ENCODE measurements at regions not wholly inside any gene's neighbourhood (a gene's known extent, or its start where the extent isn't known, plus 50 kb on each side); places are given as distances from the start of the nearest gene placed in this dataset.

GRCh38 chr21:35953597-35953996 is 106.7 kb downstream of the SETD4 start (continued):
- TF ChIP-seq ZNF75D (CRISPR knock-in tag; IDR thresholded peaks at IDR 0.05; ENCODE audit: borderline replicate concordance) = no peak
- TF ChIP-seq ATF5 (CRISPR knock-in tag; IDR thresholded peaks at IDR 0.05; ENCODE audit: low read depth) = no peak
- TF ChIP-seq TRIM22 (IDR thresholded peaks at IDR 0.05) = no peak
- peak; percentile 63; the same call in 1 of the 2 replicates for TF ChIP-seq ZNF615 (CRISPR knock-in tag; IDR thresholded peaks at IDR 0.05; ENCODE audit: borderline replicate concordance)
- TF ChIP-seq FOXO4 (CRISPR knock-in tag; conservative IDR thresholded peaks at IDR 0.05) = no peak
- TF ChIP-seq ATF6 (CRISPR knock-in tag; conservative IDR thresholded peaks at IDR 0.05) = no peak
- TF ChIP-seq ZNF775 (CRISPR knock-in tag; IDR thresholded peaks at IDR 0.05; ENCODE audit: borderline replicate concordance) = no peak
- no peak for TF ChIP-seq ZNF10 (CRISPR knock-in tag; IDR thresholded peaks at IDR 0.05; ENCODE audit: borderline replicate concordance, low read depth)
- no peak for TF ChIP-seq ZNF773 (CRISPR knock-in tag; IDR thresholded peaks at IDR 0.05; ENCODE audit: borderline replicate concordance)
- TF ChIP-seq TBX3 (IDR thresholded peaks at IDR 0.05; ENCODE audit: borderline replicate concordance) = peak; percentile 54; the same call in 1 of the 2 replicates
- TF ChIP-seq NCOA5 (CRISPR knock-in tag; IDR thresholded peaks at IDR 0.05) = no peak
- no peak for TF ChIP-seq THAP9 (CRISPR knock-in tag; IDR thresholded peaks at IDR 0.05; ENCODE audit: borderline replicate concordance)
- no peak for TF ChIP-seq ZBTB7A (CRISPR knock-in tag; IDR thresholded peaks at IDR 0.05)
- TF ChIP-seq NR2F1 (CRISPR knock-in tag; IDR thresholded peaks at IDR 0.05) = peak; percentile 71 to 76
- TF ChIP-seq CHCHD3 (CRISPR knock-in tag; IDR thresholded peaks at IDR 0.05) = no peak
- TF ChIP-seq ZNF101 (CRISPR knock-in tag; IDR thresholded peaks at IDR 0.05; ENCODE audit: borderline replicate concordance, low read depth) = no peak
- no peak for TF ChIP-seq SMAD9 (CRISPR knock-in tag; IDR thresholded peaks at IDR 0.05)
- no peak for TF ChIP-seq MTA3 (CRISPR knock-in tag; IDR thresholded peaks at IDR 0.05)
- TF ChIP-seq ARNT2 (CRISPR knock-in tag; IDR thresholded peaks at IDR 0.05; ENCODE audit: low read depth) = no peak
- TF ChIP-seq SUZ12 (IDR thresholded peaks at IDR 0.05; ENCODE audit: low read depth, low read length) = no peak

Measured in HepG2 (cell line).